ENCODE measurements at regions not wholly inside any gene's neighbourhood (a gene's known extent, or its start where the extent isn't known, plus 50 kb on each side); places are given as distances from the start of the nearest gene placed in this dataset.
"Not testable (repeated sequence)": the region's sequence is repeated elsewhere in the genome, so short reads cannot be mapped to it uniquely, and the experiment has no call there.

GRCh38 chr7:103244865-103245264, 52.4 kb upstream of the PMPCB start:
- H3K36me3 ChIP-seq, H3K4me1 ChIP-seq, H3K9me3 ChIP-seq, H3K4me3 ChIP-seq, H3K27ac ChIP-seq, H3K27me3 ChIP-seq: not testable (repeated sequence)
- peak in 1 of 3 donors; percentile 42 for DNase-seq

- Histone ChIP-seq H3K36me3 (no peaks in the 10 kb centered on the region), H3K4me3 (no peak overlapping the region), H3K27me3 (no peaks in the 10 kb centered on the region), H3K4me1 (no peaks in the 10 kb centered on the region), H3K9me3 (peaks cover 0 to 5% (median 0%) of the 10 kb centered on the region in 4 donors), H3K27ac (no peak overlapping the region)
- no peak for DNase-seq
- TF ChIP-seq POLR2A (IDR thresholded peaks at IDR 0.05): no peak
- no peak for TF ChIP-seq CTCF (IDR thresholded peaks at IDR 0.05)
Measured at GRCh38 chr7:103240806-103241205, 56.4 kb upstream of the PMPCB start.

GRCh38 chr7:103235824-103236223, 61.4 kb upstream of the PMPCB start:
- H3K9me3 ChIP-seq, H3K27me3 ChIP-seq, H3K4me1 ChIP-seq, DNase-seq, H3K27ac ChIP-seq, H3K36me3 ChIP-seq, H3K4me3 ChIP-seq: not testable (repeated sequence)

GRCh38 chr7:103234877-103235276, 62.4 kb upstream of the PMPCB start:
- not testable (repeated sequence) for H3K4me3 ChIP-seq, H3K27me3 ChIP-seq, H3K4me1 ChIP-seq, H3K9me3 ChIP-seq, H3K36me3 ChIP-seq, DNase-seq, H3K27ac ChIP-seq

- H3K4me1 ChIP-seq, DNase-seq, H3K4me3 ChIP-seq, H3K9me3 ChIP-seq, H3K27ac ChIP-seq, H3K27me3 ChIP-seq, H3K36me3 ChIP-seq: not testable (repeated sequence)
Measured at GRCh38 chr7:103227787-103228186, 69.4 kb upstream of the PMPCB start.

- not testable (repeated sequence) for H3K27me3 ChIP-seq, H3K36me3 ChIP-seq, H3K27ac ChIP-seq, H3K4me3 ChIP-seq, DNase-seq, H3K4me1 ChIP-seq, H3K9me3 ChIP-seq
Measured at GRCh38 chr7:103225798-103226197, 71.4 kb upstream of the PMPCB start.

GRCh38 chr7:103223065-103223464, 74.2 kb upstream of the NAPEPLD start:
- not testable (repeated sequence) for DNase-seq, H3K27me3 ChIP-seq, H3K9me3 ChIP-seq, H3K27ac ChIP-seq, H3K36me3 ChIP-seq, H3K4me3 ChIP-seq, H3K4me1 ChIP-seq

- not testable (repeated sequence) for H3K4me3 ChIP-seq, DNase-seq, H3K27ac ChIP-seq, H3K27me3 ChIP-seq, H3K36me3 ChIP-seq, H3K4me1 ChIP-seq, H3K9me3 ChIP-seq
Measured at GRCh38 chr7:103211049-103211448, 62.1 kb upstream of the NAPEPLD start.

- not testable (repeated sequence) for H3K4me3 ChIP-seq, H3K27me3 ChIP-seq, H3K4me1 ChIP-seq, H3K27ac ChIP-seq, H3K9me3 ChIP-seq, H3K36me3 ChIP-seq
- peak in 1 of 3 donors; percentile 49 for DNase-seq
Measured at GRCh38 chr7:103199191-103199590, 50.3 kb upstream of the NAPEPLD start.

All from Peyer's patch (tissue), 4 donors.